CD4-positive, alpha-beta T cell treated with Interleukin-4 for 4 hours (primary cell): ENCODE measurements at regions not wholly inside any gene's neighbourhood (a gene's known extent, or its start where the extent isn't known, plus 50 kb on each side); places are given as distances from the start of the nearest gene placed in this dataset.
"Not testable (repeated sequence)": the region's sequence is repeated elsewhere in the genome, so short reads cannot be mapped to it uniquely, and the experiment has no call there.

Source experiments
- DNase-seq: peaks from one replicate; pipeline ENCODE4 v3.0.0-alpha.2; 2020

DNA sequence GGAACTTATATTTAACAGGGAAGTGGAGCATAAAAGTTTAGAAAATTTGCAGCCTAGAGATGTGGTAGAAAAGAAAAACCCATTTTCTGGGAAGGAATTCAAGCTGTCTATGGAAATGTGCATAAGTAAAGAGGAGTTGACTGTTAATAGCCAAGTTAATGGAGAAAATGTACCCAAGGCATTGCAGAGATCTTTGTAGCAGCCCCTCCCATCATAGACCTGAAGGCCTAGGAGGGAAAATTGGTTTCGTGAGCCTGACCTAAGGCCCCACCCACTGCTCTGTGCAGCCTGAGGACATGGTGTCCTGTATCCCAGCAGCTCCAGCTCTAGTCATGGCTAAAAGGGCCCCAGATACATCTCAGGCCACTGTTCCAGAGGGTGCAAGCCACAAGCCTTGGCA lies 772.4 kb upstream of the RIOK2 start:
- no peak for DNase-seq

DNA sequence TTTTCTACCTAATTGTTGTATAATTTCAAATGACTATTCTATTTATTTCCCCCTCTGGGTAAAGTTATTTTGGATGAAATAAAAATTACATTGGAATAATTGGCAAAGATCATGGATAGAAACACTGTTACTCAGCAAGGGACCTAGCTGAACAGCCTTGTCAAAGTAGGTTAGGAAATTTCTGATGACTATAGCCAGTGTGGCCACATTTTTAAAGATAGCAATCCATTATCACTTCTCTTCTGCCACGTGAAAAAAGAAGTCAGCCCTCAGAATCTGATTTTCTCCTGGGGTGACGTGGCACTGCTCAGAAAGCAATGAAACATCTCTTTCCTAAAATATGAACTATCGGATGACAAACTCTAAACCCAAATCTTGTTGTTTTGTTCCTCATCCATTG lies 784.2 kb upstream of the RIOK2 start:
- DNase-seq: no peak

DNA sequence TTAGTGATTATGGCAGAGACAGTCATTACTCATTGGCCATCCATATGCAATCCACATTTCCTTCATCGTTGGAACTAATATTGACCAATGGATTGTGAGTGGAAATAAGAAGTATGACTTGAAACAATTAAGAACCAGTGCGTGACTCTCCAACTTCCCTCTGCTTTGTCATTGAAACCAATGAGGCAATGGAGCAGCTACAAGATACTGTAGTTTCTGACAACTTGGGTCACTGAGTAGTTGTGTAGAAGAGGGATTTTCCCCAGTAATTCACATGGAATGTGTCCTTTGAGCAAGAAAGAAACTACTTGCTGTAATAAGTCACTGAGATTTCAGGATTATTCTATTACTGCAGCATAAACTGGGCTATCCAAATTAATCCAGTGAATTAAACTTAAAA lies 785.3 kb upstream of the RIOK2 start:
- no peak for DNase-seq

DNA sequence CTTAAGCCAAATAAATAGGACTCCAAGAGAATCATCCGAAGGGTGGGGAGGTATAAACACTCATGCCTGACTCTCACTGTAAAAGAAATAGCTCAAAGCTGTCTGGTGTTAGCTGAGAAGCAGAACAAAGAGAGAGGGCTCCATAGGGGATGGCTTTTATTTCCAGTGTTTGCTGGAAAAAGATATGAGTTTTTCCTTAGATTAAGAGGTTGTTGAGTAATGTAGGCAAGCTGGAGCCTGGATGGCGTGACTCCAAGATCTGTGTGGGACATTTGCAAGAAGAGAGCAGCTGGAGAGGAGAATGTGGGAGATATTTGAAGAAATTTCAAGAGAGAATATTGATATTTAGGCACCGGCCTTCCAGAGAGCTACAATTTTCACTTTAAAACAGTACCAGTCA lies 793.7 kb upstream of the RGMB start:
- DNase-seq: no peak

- DNase-seq: no peak
These were observed 793.2 kb upstream of the RGMB start for GRCh38 chr5:97980291-97980690.

- no peak for DNase-seq
These were observed 787.4 kb upstream of the RGMB start for GRCh38 chr5:97986069-97986468.

DNA sequence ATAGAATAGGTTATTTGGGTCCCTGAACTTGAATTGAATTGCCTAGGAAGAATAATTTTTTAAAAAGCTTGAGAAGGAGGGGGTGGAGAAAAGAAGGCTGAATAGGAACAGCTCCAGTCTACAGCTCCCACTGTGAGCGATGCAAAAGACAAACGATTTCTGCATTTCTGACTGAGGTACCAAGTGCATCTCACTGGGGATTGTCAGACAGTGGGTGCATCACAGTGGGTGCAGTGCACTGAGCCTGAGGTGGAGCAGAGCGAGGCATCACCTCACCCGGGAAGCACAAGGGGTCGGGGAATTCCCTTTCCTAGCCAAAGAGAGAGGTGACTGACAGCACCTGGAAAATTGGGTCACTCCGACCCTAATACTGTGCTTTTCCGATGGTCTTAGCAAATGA lies 782.2 kb upstream of the RGMB start:
- no peak for DNase-seq

GRCh38 chr5:97998941-97999340 lies 774.5 kb upstream of the RGMB start:
- no peak for DNase-seq

GRCh38 chr5:98004463-98004862 lies 769.0 kb upstream of the RGMB start:
- DNase-seq: no peak

- no peak for DNase-seq
These were observed 756.7 kb upstream of the RGMB start for GRCh38 chr5:98016771-98017170.

- DNase-seq: not testable (repeated sequence)
These were observed 743.2 kb upstream of the RGMB start for GRCh38 chr5:98030273-98030672.

- DNase-seq: not testable (repeated sequence)
These were observed 742.4 kb upstream of the RGMB start for GRCh38 chr5:98031036-98031435.

GRCh38 chr5:98031496-98031895 lies 742.0 kb upstream of the RGMB start:
- no peak for DNase-seq

DNA sequence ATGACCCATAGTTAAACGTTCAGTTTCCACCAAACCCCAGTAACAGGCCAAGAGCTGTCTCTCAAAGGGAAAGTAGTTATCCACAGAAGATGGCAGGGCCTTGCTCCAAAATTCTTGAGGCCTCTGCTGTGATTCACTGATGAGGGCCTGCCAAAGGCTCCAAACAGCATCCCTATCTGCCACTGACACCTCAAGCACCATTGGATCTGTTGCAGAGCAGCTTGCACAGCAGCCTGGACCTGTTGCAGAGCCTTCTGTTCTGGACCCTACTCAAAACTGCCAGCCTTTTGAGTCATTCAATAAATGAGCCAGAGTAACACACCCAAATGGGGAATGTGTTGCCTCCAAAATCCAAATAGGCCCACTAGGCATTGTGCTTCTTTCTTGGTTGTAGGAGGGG lies 741.5 kb upstream of the RGMB start:
- DNase-seq: no peak

GRCh38 chr5:98041661-98042060 lies 731.8 kb upstream of the RGMB start:
- no peak for DNase-seq

GRCh38 chr5:98042521-98042920 lies 730.9 kb upstream of the RGMB start:
- DNase-seq: no peak

DNA sequence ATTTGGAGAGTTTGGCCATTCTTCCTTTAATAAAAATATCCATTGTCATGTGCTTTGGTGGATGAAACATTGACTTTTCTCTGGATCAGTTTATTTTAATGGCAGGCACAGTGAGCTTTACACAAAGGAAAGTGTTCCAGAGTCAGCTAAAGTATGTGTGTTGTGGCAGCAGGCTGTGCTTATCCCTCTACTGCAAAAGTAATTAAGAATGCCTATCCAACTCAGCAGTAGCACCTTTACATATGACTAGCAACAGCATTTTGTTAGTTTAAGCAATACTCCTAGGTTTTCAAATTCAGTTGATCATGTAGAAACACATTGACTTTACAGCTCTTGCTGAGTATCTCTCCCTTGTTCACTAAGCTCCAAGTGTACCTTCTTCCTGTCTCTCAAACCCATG lies 730.5 kb upstream of the RGMB start:
- no peak for DNase-seq

- no peak for DNase-seq
These were observed 722.9 kb upstream of the RGMB start for GRCh38 chr5:98050583-98050982.

DNA sequence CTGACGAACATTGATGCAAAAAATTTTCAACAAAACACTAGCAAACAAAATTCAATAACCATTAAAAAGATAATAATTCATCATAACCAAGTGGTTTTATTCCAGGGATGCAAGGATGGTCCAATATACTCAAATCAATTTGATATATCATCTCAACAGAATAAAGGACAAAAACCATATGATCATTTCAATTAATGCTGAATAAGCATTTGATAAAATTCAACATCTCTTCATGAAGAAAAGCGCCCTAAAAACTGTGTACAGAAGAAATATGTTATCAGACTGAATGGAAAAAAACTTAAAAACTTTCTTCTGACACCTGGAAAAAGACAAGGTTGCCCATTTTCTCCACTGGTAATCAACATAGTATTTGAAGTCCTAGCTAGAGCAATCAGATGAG lies 720.3 kb upstream of the RGMB start:
- no peak for DNase-seq

DNA sequence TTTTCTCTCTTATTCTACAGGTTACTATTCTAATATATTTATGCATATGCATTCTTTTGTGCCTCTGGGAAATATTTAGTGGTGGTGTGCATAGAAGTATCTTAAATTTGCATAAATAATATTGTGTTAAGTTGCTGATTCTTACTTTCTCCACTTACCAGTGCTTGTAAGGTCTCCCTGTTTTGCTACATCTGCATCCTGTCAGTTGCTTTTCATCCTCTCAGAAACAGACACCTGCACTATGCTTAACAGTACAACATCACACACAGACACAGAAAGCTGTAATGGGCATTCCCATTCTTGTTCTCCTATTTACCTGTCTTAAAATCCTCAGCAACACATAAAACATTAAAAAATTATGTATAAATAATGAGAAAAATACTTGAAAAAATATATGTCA lies 713.3 kb upstream of the RGMB start:
- no peak for DNase-seq

DNA sequence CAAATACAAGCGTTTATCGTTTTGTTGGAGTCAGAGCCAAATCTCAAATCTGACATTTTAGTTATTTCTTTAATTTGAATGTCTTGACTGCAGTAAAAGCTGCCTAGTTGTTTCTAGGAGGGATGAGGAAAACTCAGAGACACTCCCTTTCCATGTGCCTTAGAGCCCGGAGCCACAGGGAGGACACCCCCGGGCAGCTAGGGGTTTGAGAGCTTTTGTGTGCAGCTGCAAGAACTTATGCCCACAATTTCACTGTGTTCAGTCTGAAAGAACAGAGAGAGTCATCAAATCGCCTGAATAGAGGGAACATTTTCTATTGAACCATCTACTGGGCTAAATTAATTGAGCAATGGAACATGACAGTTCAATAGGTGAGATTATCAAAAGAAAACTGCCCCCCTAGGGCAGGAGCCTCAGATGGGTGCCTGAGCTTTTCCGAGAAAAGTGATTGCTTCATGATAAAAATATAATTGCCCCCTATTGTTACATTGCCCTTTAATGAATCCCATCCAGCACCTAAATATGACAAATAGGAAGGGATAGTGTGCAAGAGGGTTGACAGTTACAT lies 709.3 kb upstream of the RGMB start:
- DNase-seq: no peak

DNA sequence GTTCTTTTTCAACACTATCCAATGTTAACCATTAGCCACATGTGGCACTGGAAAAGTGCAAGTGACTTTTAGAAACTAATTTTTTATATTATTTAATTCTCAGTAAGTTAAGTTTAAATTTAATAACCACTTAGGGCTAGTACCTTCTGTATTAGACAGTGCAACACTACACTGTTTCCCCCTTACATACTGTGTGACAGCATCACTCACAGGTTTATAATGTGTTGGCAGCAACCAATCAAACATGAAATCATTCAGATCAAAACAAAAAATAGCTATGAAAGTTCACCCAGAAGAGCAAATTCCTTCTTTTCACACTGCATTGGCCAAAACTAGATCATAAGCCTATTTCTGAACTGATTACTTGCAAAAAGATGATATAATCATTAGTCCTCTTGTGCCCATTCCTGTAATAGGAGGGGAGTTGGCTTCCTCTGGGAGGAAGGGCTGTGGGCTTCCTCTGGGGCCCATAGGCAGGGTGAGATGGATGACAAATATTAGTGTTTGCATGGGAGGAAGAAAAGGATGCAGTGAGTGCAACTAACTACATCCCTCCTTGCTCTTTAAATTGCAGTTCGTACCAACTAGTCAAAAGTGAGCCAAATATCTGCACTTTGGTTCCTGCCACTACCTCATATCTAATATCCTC lies 708.1 kb upstream of the RGMB start:
- DNase-seq: no peak

DNA sequence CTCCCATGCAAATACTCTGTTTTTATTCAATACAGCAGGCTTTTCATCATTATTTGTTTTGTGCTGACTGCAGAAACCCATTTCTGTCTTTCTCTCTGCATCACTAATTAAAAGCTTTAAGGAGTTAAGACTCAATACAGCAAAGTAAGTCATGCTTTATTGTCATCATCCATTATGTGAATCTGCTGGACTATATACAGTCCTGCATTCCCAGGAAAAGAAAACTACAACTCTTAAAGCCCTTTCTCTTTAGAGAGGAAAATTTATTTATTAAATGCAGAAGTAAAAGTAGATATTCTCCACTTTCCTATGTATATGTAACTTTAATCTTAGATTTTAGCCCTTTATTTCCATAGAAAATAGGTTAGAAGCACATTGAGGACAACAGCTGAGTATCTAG lies 706.6 kb upstream of the RGMB start:
- no peak for DNase-seq

DNA sequence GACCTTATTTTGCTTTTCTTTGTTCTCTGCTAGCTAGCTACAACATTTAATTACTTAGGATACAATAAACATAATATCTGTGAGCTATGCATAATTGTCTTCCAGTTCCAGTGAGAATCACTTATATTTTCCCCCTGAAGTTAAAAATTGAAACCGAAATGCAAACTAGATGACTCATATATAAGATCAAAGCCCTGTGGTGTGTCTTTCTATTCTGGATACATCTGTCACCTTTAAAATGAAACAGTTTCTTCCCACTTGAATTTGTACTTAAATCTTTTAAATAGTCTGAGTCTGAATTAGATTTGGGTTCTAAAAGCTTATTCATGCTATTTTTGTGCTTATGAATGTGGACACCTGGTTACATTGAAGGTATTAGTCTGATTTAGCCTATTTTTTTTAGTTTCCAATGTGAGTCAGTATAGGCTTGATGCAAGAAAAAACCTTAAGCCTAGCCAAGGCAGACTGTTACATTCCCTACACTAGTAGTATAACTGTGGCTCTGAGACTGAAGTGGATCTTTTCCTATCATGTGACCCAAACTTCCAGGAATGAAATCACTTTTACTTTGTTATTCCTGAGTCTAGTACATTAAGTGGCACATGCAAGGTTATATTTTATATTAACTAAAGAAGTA lies 703.5 kb upstream of the RGMB start:
- peak; percentile 0 for DNase-seq

DNA sequence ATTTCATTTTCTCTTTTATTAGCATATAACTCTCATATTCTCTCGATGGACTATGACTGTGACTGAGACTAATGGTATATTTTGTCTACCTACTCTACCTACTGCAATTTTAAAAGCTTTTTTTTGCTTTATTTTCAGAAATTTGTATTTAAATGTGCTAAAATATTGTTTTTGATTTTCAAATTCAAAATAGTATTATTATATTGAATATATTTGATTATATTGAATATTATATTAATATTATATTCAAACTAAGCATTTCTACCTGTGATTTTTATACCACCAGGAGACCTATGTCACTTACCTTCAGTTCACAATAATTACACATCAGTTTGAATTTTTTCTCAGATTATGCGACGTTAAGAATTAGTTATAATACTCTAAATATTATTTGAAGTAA lies 700.5 kb upstream of the RGMB start:
- no peak for DNase-seq
